ENCODE measurements at regions not wholly inside any gene's neighbourhood (a gene's known extent, or its start where the extent isn't known, plus 50 kb on each side); places are given as distances from the start of the nearest gene placed in this dataset.

DNA sequence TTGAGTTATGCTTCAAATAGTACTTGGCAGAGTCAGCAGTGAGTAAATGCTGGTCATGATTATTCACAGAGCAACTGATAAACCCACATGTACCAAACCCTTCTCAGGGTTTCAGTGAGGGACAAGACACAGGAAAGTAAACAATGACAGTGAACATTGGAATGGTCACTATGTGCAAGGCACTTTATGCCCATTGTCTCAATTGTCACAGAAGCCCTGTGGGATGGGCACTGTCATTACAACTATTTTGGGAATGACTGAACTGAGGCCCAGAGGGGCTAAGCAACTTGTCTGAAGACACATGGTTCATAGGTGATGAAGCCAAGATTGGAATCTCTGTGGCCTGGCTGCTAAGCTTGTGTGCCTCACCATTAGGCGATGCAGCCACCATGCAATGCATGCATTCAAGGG is 238.5 kb downstream of the RBM19 start:
- peaks cover 0 to 16% (median 0%) of the 10 kb centered on the region in 4 donors for H3K9me3 ChIP-seq
- TF ChIP-seq EP300 (IDR thresholded peaks at IDR 0.05), result no peak
- TF ChIP-seq, protein P1, sequence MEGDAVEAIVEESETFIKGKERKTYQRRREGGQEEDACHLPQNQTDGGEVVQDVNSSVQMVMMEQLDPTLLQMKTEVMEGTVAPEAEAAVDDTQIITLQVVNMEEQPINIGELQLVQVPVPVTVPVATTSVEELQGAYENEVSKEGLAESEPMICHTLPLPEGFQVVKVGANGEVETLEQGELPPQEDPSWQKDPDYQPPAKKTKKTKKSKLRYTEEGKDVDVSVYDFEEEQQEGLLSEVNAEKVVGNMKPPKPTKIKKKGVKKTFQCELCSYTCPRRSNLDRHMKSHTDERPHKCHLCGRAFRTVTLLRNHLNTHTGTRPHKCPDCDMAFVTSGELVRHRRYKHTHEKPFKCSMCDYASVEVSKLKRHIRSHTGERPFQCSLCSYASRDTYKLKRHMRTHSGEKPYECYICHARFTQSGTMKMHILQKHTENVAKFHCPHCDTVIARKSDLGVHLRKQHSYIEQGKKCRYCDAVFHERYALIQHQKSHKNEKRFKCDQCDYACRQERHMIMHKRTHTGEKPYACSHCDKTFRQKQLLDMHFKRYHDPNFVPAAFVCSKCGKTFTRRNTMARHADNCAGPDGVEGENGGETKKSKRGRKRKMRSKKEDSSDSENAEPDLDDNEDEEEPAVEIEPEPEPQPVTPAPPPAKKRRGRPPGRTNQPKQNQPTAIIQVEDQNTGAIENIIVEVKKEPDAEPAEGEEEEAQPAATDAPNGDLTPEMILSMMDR (IDR thresholded peaks at IDR 0.05), result no peak
- TF ChIP-seq POLR2A (IDR thresholded peaks at IDR 0.05), result no peak
- 71% methylated on average over 1 of the region's 1 CpG; no CpG with 5 or more reads in 1 of the 2 donors for WGBS, 2 donors
- H3K27me3 ChIP-seq, result no peaks in the 10 kb centered on the region
- no peak for DNase-seq (ENCODE audit: low spot score in 2 of 2)
- no peaks in the 10 kb centered on the region for H3K36me3 ChIP-seq
- H3K4me3 ChIP-seq, result no peak overlapping the region
- no peaks in the 10 kb centered on the region for H3K4me1 ChIP-seq
- H3K27ac ChIP-seq, result no peak overlapping the region

DNA sequence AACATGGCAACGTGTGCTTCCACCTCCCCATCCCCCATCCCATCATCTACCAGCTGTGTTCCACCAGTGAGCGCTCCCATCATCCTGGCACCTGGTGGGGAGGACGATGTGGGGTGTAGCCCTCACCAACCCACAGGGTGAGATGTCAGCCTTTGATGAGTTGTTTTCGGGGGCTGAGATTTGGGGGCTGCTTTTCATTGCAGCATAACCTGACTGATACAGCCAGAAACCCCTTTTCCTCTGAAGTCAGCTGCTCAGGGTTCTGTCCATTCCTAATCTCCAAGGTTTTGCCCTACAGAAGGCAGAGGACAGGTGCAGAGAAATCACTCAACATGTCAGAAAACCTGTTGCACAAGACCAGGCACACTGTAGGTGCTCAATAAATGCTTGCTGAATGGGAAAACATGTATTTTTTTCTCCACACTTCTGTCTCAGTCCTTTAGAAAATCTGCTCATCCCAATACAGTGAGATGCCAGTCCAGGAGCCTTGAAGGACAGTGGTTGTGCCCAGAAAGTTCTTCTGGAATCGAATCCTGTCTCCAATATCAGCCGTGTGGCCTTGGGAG is 239.8 kb downstream of the RBM19 start:
- TF ChIP-seq EP300 (IDR thresholded peaks at IDR 0.05) (no peak), POLR2A (IDR thresholded peaks at IDR 0.05) (no peak)
- TF ChIP-seq, protein P1 (IDR thresholded peaks at IDR 0.05), result no peak
- no peak for DNase-seq (ENCODE audit: low spot score in 2 of 2)
- no peak overlapping the region for H3K27ac ChIP-seq
- H3K4me1 ChIP-seq, result no peaks in the 10 kb centered on the region
- H3K4me3 ChIP-seq, result no peak overlapping the region
- WGBS, 2 donors, result 80 to 88% methylated on average over 3 to 6 of the region's 6 CpGs
- no peaks in the 10 kb centered on the region for H3K27me3 ChIP-seq
- peaks cover 0 to 16% (median 0%) of the 10 kb centered on the region in 4 donors for H3K9me3 ChIP-seq
- no peaks in the 10 kb centered on the region for H3K36me3 ChIP-seq

DNA sequence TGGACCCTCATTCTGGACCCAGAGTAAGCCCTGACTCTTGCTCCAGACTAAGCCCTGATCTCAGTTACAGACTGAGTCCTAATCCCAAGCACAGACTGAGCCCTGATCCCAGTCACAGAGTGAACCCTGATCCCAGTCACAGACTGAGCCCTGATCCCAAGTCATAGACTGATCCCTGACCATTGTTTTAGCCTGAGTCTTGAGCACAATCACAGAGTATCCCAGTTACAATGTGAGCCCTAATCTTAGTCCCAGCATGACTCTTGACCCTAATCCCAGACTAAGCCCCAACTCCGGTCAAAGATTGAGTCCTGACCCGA is 240.6 kb downstream of the RBM19 start:
- no peak overlapping the region for H3K27ac ChIP-seq
- 79 to 92% methylated on average over 2 of the region's 2 CpGs for WGBS, 2 donors
- TF ChIP-seq EP300 (IDR thresholded peaks at IDR 0.05) (no peak), POLR2A (IDR thresholded peaks at IDR 0.05) (no peak)
- TF ChIP-seq, protein P1 (IDR thresholded peaks at IDR 0.05), result no peak
- H3K27me3 ChIP-seq, result no peaks in the 10 kb centered on the region
- no peak overlapping the region for H3K4me3 ChIP-seq
- peaks cover 0 to 16% (median 0%) of the 10 kb centered on the region in 4 donors for H3K9me3 ChIP-seq
- no peaks in the 10 kb centered on the region for H3K4me1 ChIP-seq
- DNase-seq (ENCODE audit: low spot score in 2 of 2), result no peak
- H3K36me3 ChIP-seq, result no peaks in the 10 kb centered on the region

DNA sequence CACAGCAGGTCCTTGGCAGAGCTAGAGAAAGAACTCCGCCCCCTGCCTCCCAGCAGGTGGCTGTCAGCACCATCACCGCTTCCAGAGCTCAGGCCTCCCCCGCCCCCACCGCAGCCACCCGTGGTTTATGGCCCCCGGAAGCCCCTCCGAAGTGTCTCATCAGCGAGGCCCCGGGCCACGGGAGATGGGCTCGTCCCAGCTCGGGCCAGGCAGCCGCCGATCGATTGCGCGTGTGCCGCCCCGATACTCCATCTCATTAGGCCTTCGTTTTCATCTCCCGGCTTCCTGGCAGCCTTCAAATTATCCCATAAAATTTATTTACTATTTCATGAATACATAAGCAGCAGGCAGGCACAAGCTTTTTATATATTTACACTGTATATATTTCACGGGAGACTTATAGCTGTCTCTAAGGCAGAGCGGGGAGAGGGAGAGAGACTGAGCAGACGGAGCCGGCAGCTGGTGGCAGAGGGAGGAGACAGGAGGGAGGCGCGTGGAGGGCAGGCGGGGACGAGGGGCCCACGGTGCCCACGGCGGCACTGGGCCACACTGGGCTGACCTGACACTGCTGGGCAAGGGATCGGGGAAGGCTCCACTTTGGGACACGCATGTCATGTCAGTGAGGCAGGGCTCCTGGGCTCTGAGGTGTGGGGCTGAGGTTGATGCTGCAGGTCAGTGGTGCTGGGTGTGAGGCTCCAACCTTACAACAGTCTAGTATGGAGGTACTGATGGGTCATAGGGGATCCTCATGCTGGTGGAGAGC is 241.2 kb downstream of the RBM19 start:
- Histone ChIP-seq H3K36me3 (no peaks in the 10 kb centered on the region), H3K4me1 (no peaks in the 10 kb centered on the region), H3K9me3 (peaks cover 0 to 16% (median 0%) of the 10 kb centered on the region in 4 donors), H3K27ac (no peak overlapping the region), H3K4me3 (no peak overlapping the region), H3K27me3 (no peaks in the 10 kb centered on the region)
- 62 to 67% methylated on average over 33 to 34 of the region's 34 CpGs for WGBS, 2 donors
- no peak for DNase-seq (ENCODE audit: low spot score in 2 of 2)
- TF ChIP-seq POLR2A (IDR thresholded peaks at IDR 0.05) (no peak), EP300 (IDR thresholded peaks at IDR 0.05) (no peak)
- TF ChIP-seq, protein P1 (IDR thresholded peaks at IDR 0.05), result no peak

DNA sequence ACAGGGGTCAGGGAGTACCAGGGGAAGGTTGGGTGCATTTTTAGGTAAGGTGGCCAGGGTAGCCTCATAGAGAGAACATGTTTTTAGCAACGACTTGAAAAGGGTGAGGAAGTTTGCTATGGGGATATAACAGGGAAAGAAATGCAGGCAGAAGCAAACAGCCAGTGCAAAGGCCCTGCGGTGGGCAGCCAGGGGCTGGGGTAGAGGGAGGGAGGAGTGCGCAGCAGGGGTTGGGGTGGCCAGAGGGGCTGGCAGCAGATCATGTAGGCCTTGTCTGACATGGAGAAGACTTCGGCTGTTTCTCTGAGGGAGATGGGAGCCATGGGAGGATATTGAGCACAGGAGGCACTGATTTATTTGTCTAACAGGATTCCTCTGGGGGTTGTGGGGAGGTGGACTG is 242.5 kb downstream of the RBM19 start:
- H3K4me1 ChIP-seq, result no peaks in the 10 kb centered on the region
- no peaks in the 10 kb centered on the region for H3K36me3 ChIP-seq
- peaks cover 0 to 16% (median 0%) of the 10 kb centered on the region in 4 donors for H3K9me3 ChIP-seq
- H3K27me3 ChIP-seq, result no peaks in the 10 kb centered on the region
- no peak overlapping the region for H3K4me3 ChIP-seq
- no peak for TF ChIP-seq POLR2A (IDR thresholded peaks at IDR 0.05)
- TF ChIP-seq EP300 (IDR thresholded peaks at IDR 0.05), result no peak
- TF ChIP-seq, protein P1 (IDR thresholded peaks at IDR 0.05), result no peak
- H3K27ac ChIP-seq, result no peak overlapping the region
- no peak for DNase-seq (ENCODE audit: low spot score in 2 of 2)
- 88 to 89% methylated on average over 4 of the region's 4 CpGs for WGBS, 2 donors
